ENCODE measurements at regions not wholly inside any gene's neighbourhood (a gene's known extent, or its start where the extent isn't known, plus 50 kb on each side); places are given as distances from the start of the nearest gene placed in this dataset.

- no peak overlapping the region for H3K4me3 ChIP-seq (ENCODE audit: control insufficient read depth, low read depth, low read length)
- TF ChIP-seq, protein P1, sequence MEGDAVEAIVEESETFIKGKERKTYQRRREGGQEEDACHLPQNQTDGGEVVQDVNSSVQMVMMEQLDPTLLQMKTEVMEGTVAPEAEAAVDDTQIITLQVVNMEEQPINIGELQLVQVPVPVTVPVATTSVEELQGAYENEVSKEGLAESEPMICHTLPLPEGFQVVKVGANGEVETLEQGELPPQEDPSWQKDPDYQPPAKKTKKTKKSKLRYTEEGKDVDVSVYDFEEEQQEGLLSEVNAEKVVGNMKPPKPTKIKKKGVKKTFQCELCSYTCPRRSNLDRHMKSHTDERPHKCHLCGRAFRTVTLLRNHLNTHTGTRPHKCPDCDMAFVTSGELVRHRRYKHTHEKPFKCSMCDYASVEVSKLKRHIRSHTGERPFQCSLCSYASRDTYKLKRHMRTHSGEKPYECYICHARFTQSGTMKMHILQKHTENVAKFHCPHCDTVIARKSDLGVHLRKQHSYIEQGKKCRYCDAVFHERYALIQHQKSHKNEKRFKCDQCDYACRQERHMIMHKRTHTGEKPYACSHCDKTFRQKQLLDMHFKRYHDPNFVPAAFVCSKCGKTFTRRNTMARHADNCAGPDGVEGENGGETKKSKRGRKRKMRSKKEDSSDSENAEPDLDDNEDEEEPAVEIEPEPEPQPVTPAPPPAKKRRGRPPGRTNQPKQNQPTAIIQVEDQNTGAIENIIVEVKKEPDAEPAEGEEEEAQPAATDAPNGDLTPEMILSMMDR (conservative IDR thresholded peaks at IDR 0.05; ENCODE audit: control insufficient read depth, insufficient read depth, low read depth, low read length), result no peak
- DNase-seq (ENCODE audit: low read depth), result no peak
Observed at GRCh38 chr9:73890685-73891277, 606.4 kb upstream of the RORB start.

DNA sequence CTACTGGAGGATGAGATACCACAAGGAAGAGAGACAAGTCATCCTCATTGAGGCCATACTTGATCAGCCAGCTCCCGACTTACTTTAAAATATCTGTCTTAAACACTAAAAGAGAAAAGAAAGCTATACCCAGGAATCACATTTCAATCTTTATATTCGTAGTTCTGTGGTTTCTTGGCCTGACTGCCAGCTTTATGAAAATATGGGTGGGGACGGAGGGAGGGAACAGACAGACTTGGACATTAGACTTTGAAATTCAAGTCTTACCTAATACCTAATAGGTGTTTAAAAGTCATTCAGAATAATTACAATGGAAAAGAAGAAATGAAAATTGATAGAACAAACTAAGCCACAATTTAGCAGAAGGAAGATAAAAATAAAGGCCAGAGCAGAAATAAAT lies 604.8 kb upstream of the RORB start:
- DNase-seq (ENCODE audit: low read depth), result no peak
- TF ChIP-seq, protein P1 (conservative IDR thresholded peaks at IDR 0.05; ENCODE audit: control insufficient read depth, insufficient read depth, low read depth, low read length), result no peak

DNA sequence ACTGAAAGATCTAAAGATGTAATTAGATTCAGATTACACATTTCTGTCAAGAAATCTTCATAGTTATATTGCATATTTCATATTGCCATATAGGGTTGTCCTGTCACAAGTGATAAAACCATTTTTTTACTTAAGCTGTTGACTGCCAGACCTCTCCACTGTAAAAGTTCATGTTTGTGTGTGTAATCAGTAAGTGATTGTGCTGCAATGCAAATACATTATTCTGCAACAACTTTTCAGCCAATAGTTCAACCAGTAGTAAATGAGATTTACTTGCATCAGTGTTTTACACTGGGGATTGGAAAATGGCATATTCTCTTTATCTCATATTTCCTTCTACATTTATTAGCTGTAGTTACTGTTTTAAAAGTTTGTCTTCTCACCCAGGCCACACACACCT lies 603.9 kb upstream of the RORB start:
- no peak overlapping the region for H3K4me3 ChIP-seq (ENCODE audit: control insufficient read depth, low read depth, low read length)
- TF ChIP-seq, protein P1 (conservative IDR thresholded peaks at IDR 0.05; ENCODE audit: control insufficient read depth, insufficient read depth, low read depth, low read length), result no peak
- DNase-seq (ENCODE audit: low read depth), result no peak

More for the DNA sequence above, 604.8 kb upstream of the RORB start:
- no peak overlapping the region for H3K4me3 ChIP-seq (ENCODE audit: control insufficient read depth, low read depth, low read length)

- no peak for DNase-seq (ENCODE audit: low read depth)
- TF ChIP-seq, protein P1 (conservative IDR thresholded peaks at IDR 0.05; ENCODE audit: control insufficient read depth, insufficient read depth, low read depth, low read length), result no peak
- H3K4me3 ChIP-seq (ENCODE audit: control insufficient read depth, low read depth, low read length), result no peak overlapping the region
Observed at GRCh38 chr9:73896061-73896460, 601.1 kb upstream of the RORB start.

DNA sequence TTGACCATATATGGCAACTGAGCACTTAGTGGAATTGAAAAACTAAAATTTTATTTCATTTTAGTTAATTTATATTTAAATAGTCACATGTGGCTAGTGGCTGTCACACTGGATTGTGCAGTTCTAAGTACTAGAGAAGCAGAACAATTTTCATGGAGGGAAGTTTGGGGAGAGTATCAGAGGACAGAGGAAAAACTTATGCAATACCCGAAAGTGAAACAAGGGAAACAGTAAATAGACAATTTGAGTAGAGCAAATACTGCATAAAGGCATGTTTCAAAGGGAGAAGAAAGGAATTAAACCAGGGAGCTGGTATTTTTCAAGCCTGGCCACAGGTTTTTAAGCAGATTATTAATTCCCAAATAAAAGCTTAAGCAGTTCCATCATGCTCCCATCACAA lies 590.5 kb upstream of the RORB start:
- no peak for DNase-seq (ENCODE audit: low read depth)
- TF ChIP-seq, protein P1 (conservative IDR thresholded peaks at IDR 0.05; ENCODE audit: control insufficient read depth, insufficient read depth, low read depth, low read length), result no peak
- no peak overlapping the region for H3K4me3 ChIP-seq (ENCODE audit: control insufficient read depth, low read depth, low read length)

DNA sequence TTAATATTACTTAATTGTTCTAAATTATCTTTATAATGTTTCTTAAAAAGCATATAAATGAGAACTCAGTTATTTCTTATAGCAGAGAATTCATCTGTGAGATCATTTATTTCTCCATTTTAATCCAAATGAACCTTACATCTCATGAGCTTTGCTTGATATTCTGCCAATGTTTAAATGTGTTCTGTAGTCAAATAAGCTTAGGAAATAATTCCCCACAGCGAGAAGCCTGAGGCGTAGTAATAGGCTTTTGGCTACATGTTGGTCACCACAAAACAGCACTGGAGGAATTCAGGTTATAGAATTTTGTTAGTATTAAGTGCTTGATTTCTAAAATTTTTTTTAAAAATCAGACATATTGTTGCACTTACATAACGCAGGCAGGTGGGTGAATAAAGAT lies 585.3 kb upstream of the RORB start:
- DNase-seq (ENCODE audit: low read depth), result no peak
- TF ChIP-seq, protein P1 (conservative IDR thresholded peaks at IDR 0.05; ENCODE audit: control insufficient read depth, insufficient read depth, low read depth, low read length), result no peak
- no peak overlapping the region for H3K4me3 ChIP-seq (ENCODE audit: control insufficient read depth, low read depth, low read length)
